SW480 (cell line): ENCODE measurements at regions not wholly inside any gene's neighbourhood (a gene's known extent, or its start where the extent isn't known, plus 50 kb on each side); places are given as distances from the start of the nearest gene placed in this dataset.
"Not testable (repeated sequence)": the region's sequence is repeated elsewhere in the genome, so short reads cannot be mapped to it uniquely, and the experiment has no call there.

ENCODE experiments used
- DNase-seq: peaks from one replicate; pipeline ENCODE4 v3.0.0-alpha.2; 2016; ENCODE audit warnings: low spot score

GRCh38 chr20:53800418-53800817, 206.8 kb upstream of the ZNF217 start:
- DNase-seq: no peak

DNA sequence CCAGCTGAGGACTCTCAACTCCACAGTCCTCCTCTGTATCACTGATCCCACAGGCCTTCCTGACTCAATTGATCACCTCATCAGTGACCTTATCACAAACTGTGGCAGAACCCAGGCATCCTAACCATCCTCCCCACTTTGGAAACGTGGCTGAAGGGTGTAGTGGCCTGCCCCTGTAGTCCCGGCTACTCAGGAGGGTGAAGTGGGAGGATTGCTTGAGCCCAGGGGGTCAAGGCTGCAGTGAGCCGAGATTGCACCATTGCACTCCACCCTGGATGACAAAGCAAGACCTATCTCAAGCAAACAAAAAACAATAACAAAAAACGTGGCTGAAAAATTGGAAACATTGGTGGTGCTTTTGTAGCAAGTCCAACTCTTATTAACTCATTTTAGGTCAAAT, 203.4 kb upstream of the ZNF217 start:
- no peak for DNase-seq

- DNase-seq: no peak
Observed at GRCh38 chr20:53795170-53795569, 201.5 kb upstream of the ZNF217 start.

- no peak for DNase-seq
Observed at GRCh38 chr20:53794529-53795115, 201.0 kb upstream of the ZNF217 start.

- DNase-seq: no peak
Observed at GRCh38 chr20:53793783-53794383, 200.2 kb upstream of the ZNF217 start.

DNA sequence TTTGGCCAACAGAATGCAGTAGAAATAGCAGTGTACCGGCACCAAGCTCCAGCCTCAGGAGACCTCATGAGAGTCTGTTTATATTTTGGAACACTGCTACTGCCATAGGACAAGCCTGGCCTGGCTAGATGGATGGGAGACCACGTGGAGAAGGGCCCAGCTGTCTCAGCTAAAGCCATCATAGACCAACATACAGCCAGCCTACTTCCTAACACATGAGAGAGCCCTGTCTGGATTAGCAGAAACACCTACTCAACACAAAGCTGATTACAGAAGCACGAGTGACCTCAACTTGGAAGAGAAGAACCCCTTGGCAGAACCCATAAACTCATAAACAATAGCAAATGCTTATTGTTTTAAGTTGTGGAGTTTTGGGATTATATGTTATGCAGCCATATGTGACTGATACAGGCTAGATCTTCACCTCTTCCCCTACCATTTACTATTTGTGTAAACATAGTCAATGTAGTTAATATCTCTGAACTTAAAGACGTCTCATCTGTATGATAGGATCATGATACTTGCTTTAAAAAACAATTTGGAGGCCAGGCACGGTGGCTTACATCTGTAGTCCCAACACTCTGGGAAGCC, 199.4 kb upstream of the ZNF217 start:
- no peak for DNase-seq

- no peak for DNase-seq
Observed at GRCh38 chr20:53789989-53790675, 196.5 kb upstream of the ZNF217 start.

GRCh38 chr20:53788253-53789022, 194.8 kb upstream of the ZNF217 start:
- DNase-seq: no peak

DNA sequence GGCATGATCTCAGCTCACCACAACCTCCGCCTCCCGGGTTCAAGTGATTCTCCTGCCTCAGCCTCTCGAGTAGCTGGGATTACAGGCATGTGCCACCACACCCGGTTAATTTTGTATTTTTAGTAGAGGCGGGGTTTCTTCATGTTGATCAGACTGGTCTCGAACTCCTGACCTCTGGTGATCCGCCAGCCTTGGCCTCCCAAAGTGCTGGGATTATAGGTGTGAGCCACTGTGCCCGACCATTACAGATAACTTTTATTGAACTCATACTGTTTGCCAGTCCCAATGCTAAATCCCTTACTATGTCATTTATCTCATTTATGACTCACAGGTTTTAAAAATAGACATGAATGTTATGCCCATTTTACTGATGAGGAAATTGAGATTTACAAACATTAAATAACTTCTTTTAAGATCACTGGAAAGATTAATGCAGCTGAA, 193.9 kb upstream of the ZNF217 start:
- DNase-seq: not testable (repeated sequence)

DNA sequence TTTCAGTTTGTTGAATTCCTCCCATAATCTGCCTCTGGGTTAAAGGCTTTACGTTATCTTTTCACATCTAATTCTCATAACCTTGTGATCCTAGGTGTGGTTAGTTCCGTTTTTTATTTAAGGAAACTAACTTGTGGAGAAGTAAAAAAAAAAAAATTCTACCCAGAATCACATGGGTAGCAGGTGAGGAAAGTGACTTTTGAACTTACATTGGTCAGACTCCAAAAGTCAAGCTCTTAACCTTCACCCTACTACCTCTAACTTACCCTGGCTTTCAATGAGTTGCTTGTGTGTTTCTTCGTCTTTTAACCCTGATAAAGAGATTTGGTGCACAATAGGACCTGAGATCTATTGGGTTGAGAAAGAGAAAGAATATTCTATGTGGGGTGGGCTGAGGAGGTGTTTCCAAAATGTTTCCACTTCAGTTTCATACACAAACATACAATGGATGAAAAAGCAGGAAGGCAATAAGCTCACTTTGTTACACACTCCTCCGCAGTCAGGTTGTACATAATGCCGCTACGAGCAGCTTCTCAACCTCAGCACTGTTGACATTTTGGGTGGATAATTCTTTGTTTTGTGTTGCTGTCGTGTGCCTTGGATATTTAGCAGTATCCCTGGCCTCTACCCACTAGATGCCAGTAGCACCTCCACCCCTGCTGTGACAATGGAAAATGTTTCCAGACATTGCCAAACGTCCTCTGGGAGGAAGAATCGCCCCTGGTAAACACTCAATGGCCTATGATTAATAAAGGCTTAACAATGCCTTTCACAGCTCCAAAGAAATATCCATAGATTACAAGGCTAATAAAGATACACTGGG, 193.0 kb upstream of the ZNF217 start:
- DNase-seq: no peak

DNA sequence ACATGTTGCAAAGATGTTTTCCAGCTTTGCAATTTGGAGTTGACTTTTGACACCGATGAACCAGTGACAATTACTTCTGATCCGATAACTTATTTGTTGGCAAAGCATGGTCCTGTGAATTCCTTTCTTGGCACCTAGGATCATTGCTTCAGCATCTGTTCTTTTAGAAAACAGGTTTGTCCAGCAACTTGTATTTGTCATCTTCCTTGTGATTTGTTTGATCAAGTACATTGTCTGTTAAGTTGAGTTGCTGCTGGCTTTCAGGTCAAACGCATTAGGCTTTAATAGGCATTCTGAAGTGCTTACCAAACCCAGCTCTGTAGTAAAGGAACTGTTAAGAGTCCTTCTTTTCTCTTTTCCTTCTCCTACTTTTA, 192.4 kb upstream of the ZNF217 start:
- no peak for DNase-seq

GRCh38 chr20:53785320-53785719, 191.7 kb upstream of the ZNF217 start:
- DNase-seq: no peak

DNA sequence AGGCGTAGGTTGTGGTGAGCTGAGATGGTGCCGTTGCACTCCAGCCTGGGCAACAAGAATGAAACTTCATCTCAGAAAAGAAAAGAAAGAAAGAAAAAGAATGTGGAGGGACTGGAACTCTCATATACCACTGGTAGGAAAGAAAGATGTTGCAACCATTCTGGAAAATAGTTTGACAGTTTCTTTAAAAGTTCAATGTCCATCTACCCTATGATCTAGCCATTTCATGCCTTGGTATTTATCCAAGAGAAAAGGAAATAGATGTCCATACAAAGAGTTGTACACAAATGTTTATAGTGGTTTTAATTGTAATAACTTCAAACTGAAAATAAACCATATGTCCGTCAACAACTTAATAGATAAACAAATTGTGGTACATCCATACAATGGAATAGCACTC, 190.1 kb upstream of the ZNF217 start:
- no peak for DNase-seq

GRCh38 chr20:53782612-53783246, 189.1 kb upstream of the ZNF217 start:
- no peak for DNase-seq

DNA sequence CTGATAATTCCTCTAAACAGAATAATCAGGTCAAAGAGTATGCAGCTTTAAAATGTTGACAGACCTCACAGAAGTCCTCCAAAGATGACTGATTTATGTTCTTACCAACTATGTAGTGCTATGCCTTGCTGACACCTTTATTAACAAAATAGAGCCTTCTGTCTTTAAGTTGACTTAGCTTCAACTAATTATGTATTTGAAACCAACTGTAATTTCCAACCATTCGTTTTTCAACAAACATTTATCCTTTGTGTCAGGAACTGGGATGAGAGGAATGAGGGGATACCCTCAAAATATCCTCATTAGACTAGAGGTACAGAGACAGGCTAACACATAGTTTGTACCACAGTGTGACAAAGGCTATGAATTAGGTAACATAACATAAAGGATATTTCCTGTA, 186.2 kb upstream of the ZNF217 start:
- no peak for DNase-seq

DNA sequence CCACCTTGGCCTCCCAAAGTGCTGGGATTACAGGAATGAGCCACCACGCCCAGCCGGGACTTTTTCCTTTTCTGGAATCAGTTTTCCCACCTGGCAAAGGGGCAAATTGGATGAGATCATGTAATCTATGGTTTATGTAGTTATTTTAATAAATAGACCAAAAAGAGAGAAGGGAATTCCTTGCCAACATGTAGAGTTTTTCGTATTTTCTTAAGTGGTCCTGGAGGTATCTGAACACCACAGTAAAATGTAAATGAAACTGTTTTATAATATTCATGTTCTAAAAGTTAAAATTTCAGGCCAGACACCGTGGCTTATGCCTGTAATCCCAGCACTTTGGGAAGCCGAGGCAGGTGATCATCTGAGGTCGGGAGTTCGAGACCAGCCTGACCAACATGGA, 185.1 kb upstream of the ZNF217 start:
- DNase-seq: no peak

DNA sequence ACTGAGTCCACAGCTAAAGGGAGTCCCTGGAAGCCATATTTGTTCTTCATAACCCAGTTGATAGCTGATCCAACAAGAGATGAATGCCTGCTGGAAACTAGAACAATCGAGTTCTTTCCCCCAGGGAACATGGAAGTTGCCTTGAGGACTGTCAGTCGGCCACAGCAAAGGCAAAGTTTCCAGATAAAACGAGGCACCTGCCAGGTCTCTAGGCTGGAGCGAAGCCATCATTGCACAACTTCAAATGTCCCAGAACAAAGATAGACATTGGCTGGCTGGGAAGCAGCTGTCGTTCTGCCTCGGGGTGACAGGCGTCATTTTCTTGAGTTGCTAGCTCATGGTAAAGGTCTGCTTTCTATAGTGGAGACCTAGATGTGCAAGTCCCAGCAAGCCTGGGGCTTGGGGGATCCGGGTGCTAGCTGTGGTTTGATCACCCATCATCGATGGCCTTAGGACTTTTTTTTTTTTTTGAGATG, 184.4 kb upstream of the ZNF217 start:
- no peak for DNase-seq

- DNase-seq: not testable (repeated sequence)
Observed at GRCh38 chr20:53777402-53777801, 183.8 kb upstream of the ZNF217 start.

- no peak for DNase-seq
Observed at GRCh38 chr20:53776858-53777257, 183.2 kb upstream of the ZNF217 start.

DNA sequence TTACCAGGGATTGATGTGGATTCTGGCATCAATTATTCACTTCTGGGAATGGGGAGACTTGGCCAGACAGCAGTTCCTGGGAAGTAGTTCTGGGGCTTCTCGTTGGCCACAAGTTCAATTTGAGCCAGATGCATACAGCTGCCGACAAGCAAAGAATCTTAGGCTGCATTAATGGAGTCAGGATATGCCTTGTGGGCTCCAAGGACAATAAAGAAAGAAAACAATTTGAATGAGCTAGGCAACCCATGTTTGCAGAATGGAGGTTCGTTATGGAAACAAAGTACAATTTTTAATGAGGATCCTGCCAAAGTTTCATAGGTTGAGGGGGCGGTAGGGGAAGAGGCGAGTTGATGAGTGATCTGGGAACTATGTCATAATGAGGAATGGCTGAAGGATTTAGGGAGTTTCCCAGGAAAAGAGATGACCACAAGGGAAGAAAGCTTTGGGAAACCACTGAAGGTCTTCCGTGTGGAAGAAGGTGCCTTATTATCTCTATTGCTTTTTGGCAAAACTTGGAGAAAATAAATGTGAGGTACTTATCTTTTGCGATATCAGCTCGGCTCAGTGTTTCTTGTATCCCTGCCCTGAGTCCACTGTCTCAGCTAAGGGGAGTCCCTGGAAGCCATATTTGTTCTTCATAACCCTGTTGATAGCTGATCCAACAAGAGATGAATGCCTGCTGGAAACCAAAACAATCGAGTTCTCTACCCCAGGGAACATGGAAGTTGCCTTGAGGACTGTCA, 181.0 kb upstream of the ZNF217 start:
- peak; percentile 94 for DNase-seq
